ENCODE measurements at regions not wholly inside any gene's neighbourhood (a gene's known extent, or its start where the extent isn't known, plus 50 kb on each side); places are given as distances from the start of the nearest gene placed in this dataset.

GRCh38 chr12:69189378-69189978 lies 49.9 kb upstream of the CPSF6 start:
- TF ChIP-seq POLR2A (IDR thresholded peaks at IDR 0.05; ENCODE audit: extremely low read depth, insufficient read length), result no peak
- no peak for TF ChIP-seq CTCF (IDR thresholded peaks at IDR 0.05; ENCODE audit: low read depth, low read length)
- TF ChIP-seq, protein P1, sequence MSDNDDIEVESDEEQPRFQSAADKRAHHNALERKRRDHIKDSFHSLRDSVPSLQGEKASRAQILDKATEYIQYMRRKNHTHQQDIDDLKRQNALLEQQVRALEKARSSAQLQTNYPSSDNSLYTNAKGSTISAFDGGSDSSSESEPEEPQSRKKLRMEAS (IDR thresholded peaks at IDR 0.05; ENCODE audit: low read depth, low read length), result no peak
- no peak for TF ChIP-seq MYC (IDR thresholded peaks at IDR 0.05; ENCODE audit: low read depth, low read length)
